ENCODE measurements at regions not wholly inside any gene's neighbourhood (a gene's known extent, or its start where the extent isn't known, plus 50 kb on each side); places are given as distances from the start of the nearest gene placed in this dataset.

GRCh38 chr16:60558936-60559335, 1477.3 kb downstream of the CDH8 start:
- H3K4me3 ChIP-seq (replicated peaks; ENCODE audit: low read depth, low read length), result no peak overlapping the region
- H3K27me3 ChIP-seq (replicated peaks; ENCODE audit: control insufficient read depth, insufficient read depth, low read length), result no peaks in the 10 kb centered on the region
- TF ChIP-seq CTCF (IDR thresholded peaks at IDR 0.05; ENCODE audit: insufficient read depth, low read length, poor library complexity, severe bottlenecking), result no peak
- DNase-seq (ENCODE audit: extremely low read depth, insufficient read length), result no peak
- H3K36me3 ChIP-seq (ENCODE audit: control insufficient read depth, insufficient read depth, low read length), result no peaks in the 10 kb centered on the region

GRCh38 chr16:60553090-60553757, 1483.0 kb downstream of the CDH8 start:
- H3K27me3 ChIP-seq (replicated peaks; ENCODE audit: control insufficient read depth, insufficient read depth, low read length), result no peaks in the 10 kb centered on the region
- H3K36me3 ChIP-seq (ENCODE audit: control insufficient read depth, insufficient read depth, low read length), result no peaks in the 10 kb centered on the region
- DNase-seq (ENCODE audit: extremely low read depth, insufficient read length), result no peak
- H3K4me3 ChIP-seq (replicated peaks; ENCODE audit: low read depth, low read length), result no peak overlapping the region
- no peak for TF ChIP-seq CTCF (IDR thresholded peaks at IDR 0.05; ENCODE audit: insufficient read depth, low read length, poor library complexity, severe bottlenecking)

GRCh38 chr16:60541535-60541934, 1494.7 kb downstream of the CDH8 start:
- H3K27me3 ChIP-seq (replicated peaks; ENCODE audit: control insufficient read depth, insufficient read depth, low read length), result no peaks in the 10 kb centered on the region
- DNase-seq (ENCODE audit: extremely low read depth, insufficient read length), result no peak
- H3K4me3 ChIP-seq (replicated peaks; ENCODE audit: low read depth, low read length), result no peak overlapping the region
- no peak for TF ChIP-seq CTCF (IDR thresholded peaks at IDR 0.05; ENCODE audit: insufficient read depth, low read length, poor library complexity, severe bottlenecking)
- H3K36me3 ChIP-seq (ENCODE audit: control insufficient read depth, insufficient read depth, low read length), result no peaks in the 10 kb centered on the region

GRCh38 chr16:60510941-60511340, 1525.3 kb downstream of the CDH8 start:
- TF ChIP-seq CTCF (IDR thresholded peaks at IDR 0.05; ENCODE audit: insufficient read depth, low read length, poor library complexity, severe bottlenecking), result no peak
- Histone ChIP-seq H3K4me3 (replicated peaks; ENCODE audit: low read depth, low read length) (no peak overlapping the region), H3K27me3 (replicated peaks; ENCODE audit: control insufficient read depth, insufficient read depth, low read length) (no peaks in the 10 kb centered on the region), H3K36me3 (ENCODE audit: control insufficient read depth, insufficient read depth, low read length) (no peaks in the 10 kb centered on the region)
- no peak for DNase-seq (ENCODE audit: extremely low read depth, insufficient read length)

GRCh38 chr16:60510208-60510607, 1526.0 kb downstream of the CDH8 start:
- H3K4me3 ChIP-seq (replicated peaks; ENCODE audit: low read depth, low read length), result no peak overlapping the region
- no peak for TF ChIP-seq CTCF (IDR thresholded peaks at IDR 0.05; ENCODE audit: insufficient read depth, low read length, poor library complexity, severe bottlenecking)
- no peaks in the 10 kb centered on the region for H3K27me3 ChIP-seq (replicated peaks; ENCODE audit: control insufficient read depth, insufficient read depth, low read length)
- DNase-seq (ENCODE audit: extremely low read depth, insufficient read length), result no peak
- no peaks in the 10 kb centered on the region for H3K36me3 ChIP-seq (ENCODE audit: control insufficient read depth, insufficient read depth, low read length)

- H3K27me3 ChIP-seq (replicated peaks; ENCODE audit: control insufficient read depth, insufficient read depth, low read length), result no peaks in the 10 kb centered on the region
- TF ChIP-seq CTCF (IDR thresholded peaks at IDR 0.05; ENCODE audit: insufficient read depth, low read length, poor library complexity, severe bottlenecking), result no peak
- no peak overlapping the region for H3K4me3 ChIP-seq (replicated peaks; ENCODE audit: low read depth, low read length)
- DNase-seq (ENCODE audit: extremely low read depth, insufficient read length), result no peak
- no peaks in the 10 kb centered on the region for H3K36me3 ChIP-seq (ENCODE audit: control insufficient read depth, insufficient read depth, low read length)
Observed at GRCh38 chr16:60491273-60491672, 1545.0 kb downstream of the CDH8 start.

Measured in GM06990 (cell line).